Peyer's patch (tissue), 4 donors: ENCODE measurements at regions not wholly inside any gene's neighbourhood (a gene's known extent, or its start where the extent isn't known, plus 50 kb on each side); places are given as distances from the start of the nearest gene placed in this dataset.

Experiments
- CTCF ChIP-seq, 6 experiments: fragments of 450-650 bp in 4 of 6; fragments of 200-600 bp in 2 of 6; sonication (generic) in 1 of 6; IDR thresholded peaks; one replicate each; pipeline ENCODE4 v1.5.1; 2017 to 2019; ENCODE audit warnings: antibody characterized with exemption in 6 of 6, mild to moderate bottlenecking in 3 of 6, moderate library complexity in 1 of 6
- POLR2A ChIP-seq, 2 donors: fragments of 450-650 bp; IDR thresholded peaks; one replicate each; pipeline ENCODE4 v1.5.1; 2017; ENCODE audit warnings: antibody characterized with exemption in 2 of 2, mild to moderate bottlenecking in 2 of 2, moderate library complexity in 2 of 2

DNA sequence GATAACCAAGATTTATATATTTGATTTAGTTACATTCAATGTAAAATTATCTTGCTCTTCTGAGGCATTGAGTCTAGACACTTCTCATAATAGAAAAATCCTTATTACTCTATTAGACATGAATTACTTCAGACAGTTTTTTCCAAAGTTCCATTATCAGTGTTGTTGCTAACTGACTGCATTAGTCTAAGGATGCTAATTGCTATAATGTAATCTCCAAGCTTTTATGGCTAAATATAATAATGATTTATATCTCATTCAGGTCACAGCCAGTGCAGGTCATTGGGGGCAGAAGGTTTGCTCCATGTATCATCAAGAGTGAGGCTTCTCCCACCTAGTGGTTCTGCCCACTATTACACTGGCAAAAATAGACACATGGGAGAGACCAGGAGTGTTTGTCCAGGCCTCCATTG is 377.2 kb upstream of the DDI1 start:
- no peak for TF ChIP-seq POLR2A (IDR thresholded peaks at IDR 0.05)
- TF ChIP-seq CTCF (IDR thresholded peaks at IDR 0.05) = no peak
